Pancreas (tissue), 10 donors: ENCODE measurements at regions not wholly inside any gene's neighbourhood (a gene's known extent, or its start where the extent isn't known, plus 50 kb on each side); places are given as distances from the start of the nearest gene placed in this dataset.
A peak's percentile ranks its signal among the peaks of the same experiment; 100 is the strongest.

ENCODE experiments used
- ATAC-seq, 4 donors: fragments of 200-7000 bp; cut with Tn5 transposase; one replicate each; pipeline versions ENCODE4 v1.8.0 to v1.9.1; 2020; ENCODE audit warnings: mild to moderate bottlenecking in 4 of 4, moderate library complexity in 4 of 4
- DNase-seq, 6 donors: peaks; one replicate each; pipeline ENCODE4 v3.0.0-alpha.2; 2020
- FAIRE-seq: peaks from 2 replicates; lab custom pipeline; 2012; peaks lifted over from hg19 to GRCh38; lab: Jason Lieb, UNC
- H3K27ac ChIP-seq, 4 donors: fragments of 200-600 bp; sonication (generic); 1 replicate in 3 of 4; 2 replicates in 1 of 4; pipeline versions ENCODE4 v1.5.0 to v1.8.0; 2020
- H3K27me3 ChIP-seq, 4 donors: fragments of 200-600 bp; one replicate each; pipeline ENCODE4 v1.8.0; 2021
- H3K36me3 ChIP-seq, 3 donors: fragments of 200-600 bp; sonication (generic) in 1 of 3; one replicate each; pipeline versions ENCODE4 v1.5.0 to v1.8.0; 2020 to 2021
- H3K4me1 ChIP-seq, 3 donors: fragments of 200-600 bp; one replicate each; pipeline ENCODE4 v1.8.0; 2021
- H3K4me3 ChIP-seq, 4 donors: fragments of 200-600 bp; sonication (generic) in 2 of 4; one replicate each; pipeline versions ENCODE4 v1.5.0 to v1.8.0; 2020 to 2021
- H3K9me3 ChIP-seq, 4 donors: fragments of 200-600 bp; one replicate each; pipeline ENCODE4 v1.8.0; 2021
- WGBS, 2 donors: extraction: QIAGEN DNeasy Blood & Tissue Kit; methylation state at CpG; one replicate each; pipeline ENCODE4 v1.1.7; 2013; 5-methylcytosine and 5-hydroxymethylcytosine counted together
- intact Hi-C, 3 donors: fragments of 100-400 bp; cut with DNase I; formaldehyde crosslinking; loops; one replicate each; pipeline versions ENCODE4 v1.11.1 to v1.14.2; 2022
- TF ChIP-seq, protein P1 (sequence below), 4 donors: fragments of 200-600 bp; sonication (generic) in 3 of 4; IDR thresholded peaks; one replicate each; pipeline versions ENCODE4 v1.5.0 to v1.8.0; 2021; ENCODE audit warnings: antibody characterized with exemption in 4 of 4
- donor health status: healthy with polysubstance abuse.
- donor health status: DM: no; HTN: no; CAD: no; lungs with moderate emphysema.
- donor health status: DM: no; HTN: no; CAD: no.
- donor health status: control.
- donor health status: control.
- donor health status: Bipolar disorder and iron deficiency.
- donor health status: DM: yes; HTN: yes; CAD: no.
- donor health status: DM: no; HTN: no; CAD: no.
- donor health status: DM: no; HTN: no; CAD: no.
- donor health status: DM: yes; HTN: yes; CAD: no.

DNA sequence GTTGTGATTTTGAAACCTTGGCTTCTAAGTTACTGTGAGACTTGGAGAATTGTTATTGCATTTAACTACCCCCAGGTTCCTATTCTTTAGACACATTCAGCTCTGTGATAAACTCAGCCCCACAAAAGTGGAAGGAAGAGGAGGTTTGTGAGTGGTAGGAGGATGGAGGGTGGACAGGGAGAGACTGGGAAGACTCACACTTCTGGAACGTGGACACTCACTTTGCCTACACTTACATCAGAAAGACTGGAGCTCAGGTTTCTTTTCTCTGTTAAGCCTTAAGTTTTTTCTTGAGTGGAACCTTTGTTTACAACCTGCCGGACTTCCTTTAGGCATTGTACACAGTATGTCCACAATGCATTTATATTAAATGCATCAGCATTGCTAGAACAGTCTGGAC is 99.0 kb downstream of the AREG start:
- DNase-seq = no peak
- intact Hi-C loops = no loop called here
- H3K4me1 ChIP-seq = peaks cover 0 to 10% (median 6%) of the 10 kb centered on the region in 3 donors
- no peaks in the 10 kb centered on the region for H3K9me3 ChIP-seq
- H3K27ac ChIP-seq = no peak overlapping the region
- H3K4me3 ChIP-seq = no peak overlapping the region
- no peaks in the 10 kb centered on the region for H3K27me3 ChIP-seq
- no peak for ATAC-seq
- 65 to 89% methylated on average over 2 of the region's 2 CpGs for WGBS, 2 donors
- TF ChIP-seq, protein P1, sequence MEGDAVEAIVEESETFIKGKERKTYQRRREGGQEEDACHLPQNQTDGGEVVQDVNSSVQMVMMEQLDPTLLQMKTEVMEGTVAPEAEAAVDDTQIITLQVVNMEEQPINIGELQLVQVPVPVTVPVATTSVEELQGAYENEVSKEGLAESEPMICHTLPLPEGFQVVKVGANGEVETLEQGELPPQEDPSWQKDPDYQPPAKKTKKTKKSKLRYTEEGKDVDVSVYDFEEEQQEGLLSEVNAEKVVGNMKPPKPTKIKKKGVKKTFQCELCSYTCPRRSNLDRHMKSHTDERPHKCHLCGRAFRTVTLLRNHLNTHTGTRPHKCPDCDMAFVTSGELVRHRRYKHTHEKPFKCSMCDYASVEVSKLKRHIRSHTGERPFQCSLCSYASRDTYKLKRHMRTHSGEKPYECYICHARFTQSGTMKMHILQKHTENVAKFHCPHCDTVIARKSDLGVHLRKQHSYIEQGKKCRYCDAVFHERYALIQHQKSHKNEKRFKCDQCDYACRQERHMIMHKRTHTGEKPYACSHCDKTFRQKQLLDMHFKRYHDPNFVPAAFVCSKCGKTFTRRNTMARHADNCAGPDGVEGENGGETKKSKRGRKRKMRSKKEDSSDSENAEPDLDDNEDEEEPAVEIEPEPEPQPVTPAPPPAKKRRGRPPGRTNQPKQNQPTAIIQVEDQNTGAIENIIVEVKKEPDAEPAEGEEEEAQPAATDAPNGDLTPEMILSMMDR (IDR thresholded peaks at IDR 0.05) = no peak
- no peaks in the 10 kb centered on the region for H3K36me3 ChIP-seq
- FAIRE-seq = no peak

- Histone ChIP-seq H3K36me3 (no peaks in the 10 kb centered on the region), H3K27me3 (no peaks in the 10 kb centered on the region), H3K9me3 (no peaks in the 10 kb centered on the region), H3K4me1 (peaks cover 0 to 1% (median 0%) of the 10 kb centered on the region in 3 donors), H3K4me3 (no peak overlapping the region), H3K27ac (no peak overlapping the region)
- no peak for DNase-seq
- ATAC-seq = peak in 2 of 4 donors; percentile 69
- peak; percentile 9 for FAIRE-seq
- TF ChIP-seq, protein P1 (IDR thresholded peaks at IDR 0.05) = no peak
- intact Hi-C loops = no loop called here
- 92 to 100% methylated on average over 1 of the region's 1 CpG for WGBS, 2 donors
These were observed 99.9 kb downstream of the AREG start for GRCh38 chr4:74544655-74545361.

GRCh38 chr4:74545448-74545847 is 100.5 kb downstream of the AREG start:
- no peak for FAIRE-seq

GRCh38 chr4:74546057-74546456 is 101.1 kb downstream of the AREG start:
- Histone ChIP-seq H3K4me1 (no peaks in the 10 kb centered on the region), H3K27me3 (no peaks in the 10 kb centered on the region), H3K9me3 (no peaks in the 10 kb centered on the region), H3K27ac (no peak overlapping the region), H3K36me3 (no peaks in the 10 kb centered on the region), H3K4me3 (no peak overlapping the region)
- intact Hi-C loops = no loop called here
- peak in 1 of 4 donors; percentile 11 for ATAC-seq
- DNase-seq = no peak
- no peak for FAIRE-seq
- TF ChIP-seq, protein P1 (IDR thresholded peaks at IDR 0.05) = no peak
- 82 to 88% methylated on average over 2 of the region's 2 CpGs for WGBS, 2 donors

More at GRCh38 chr4:74545448-74545847, 100.5 kb downstream of the AREG start:
- Histone ChIP-seq H3K9me3 (no peaks in the 10 kb centered on the region), H3K36me3 (no peaks in the 10 kb centered on the region), H3K4me3 (no peak overlapping the region), H3K4me1 (no peaks in the 10 kb centered on the region), H3K27ac (no peak overlapping the region), H3K27me3 (no peaks in the 10 kb centered on the region)
- DNase-seq (peak in 3 of 6 donors; percentile 11 to 39 (median 21)), ATAC-seq (no peak)
- TF ChIP-seq, protein P1 (IDR thresholded peaks at IDR 0.05) = no peak
- intact Hi-C loops = no loop called here

DNA sequence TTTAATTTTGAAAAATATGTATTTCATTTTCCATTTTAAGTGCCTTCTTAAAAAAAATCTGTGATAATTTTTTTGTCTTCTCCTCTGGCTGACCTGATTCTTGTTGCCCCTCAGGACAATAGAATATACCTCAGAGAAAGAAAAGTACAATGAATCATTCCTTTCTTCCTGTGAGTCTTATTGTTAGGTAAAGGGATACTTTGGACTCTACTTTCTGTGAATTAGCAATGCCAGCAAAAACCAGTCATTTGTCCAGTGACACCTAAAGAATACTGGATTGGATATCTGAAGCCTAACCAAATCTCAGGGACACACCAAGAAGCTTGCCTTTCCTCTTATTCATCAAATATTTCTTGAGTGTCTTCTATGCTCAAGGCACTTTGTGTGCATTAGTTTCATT is 102.1 kb downstream of the AREG start:
- intact Hi-C loops = no loop called here
- no peak for DNase-seq
- FAIRE-seq = no peak

More for the DNA sequence above, 102.1 kb downstream of the AREG start:
- ATAC-seq = no peak
- Histone ChIP-seq H3K4me1 (no peaks in the 10 kb centered on the region), H3K27ac (no peak overlapping the region), H3K36me3 (no peaks in the 10 kb centered on the region), H3K4me3 (no peak overlapping the region), H3K9me3 (no peaks in the 10 kb centered on the region), H3K27me3 (no peaks in the 10 kb centered on the region)
- TF ChIP-seq, protein P1 (IDR thresholded peaks at IDR 0.05) = no peak
